ENCODE measurements at regions not wholly inside any gene's neighbourhood (a gene's known extent, or its start where the extent isn't known, plus 50 kb on each side); places are given as distances from the start of the nearest gene placed in this dataset.
"Not testable (repeated sequence)": the region's sequence is repeated elsewhere in the genome, so short reads cannot be mapped to it uniquely, and the experiment has no call there.

GRCh38 chr1:185541871-185542301 lies 192.3 kb upstream of the HMCN1 start:
- Histone ChIP-seq H3K4me3 (no peak overlapping the region), H3K27ac (peak overlapping the region in 1 of 2 experiments; percentile 56; a peak in 4 of 6 replicates), H3K4me1 (peaks cover 16% of the 10 kb centered on the region), H3K9me3 (no peaks in the 10 kb centered on the region), H3K4me2 (peak overlapping the region; percentile 35)
- CTCF ChIA-PET, result interaction anchor here (1.4 kb wide), 1 partner anchor 21 kb away, joined by 3 read pairs; no protein-coding TSS in a partner anchor
- POLR2A ChIA-PET, result no interaction called here
- 11% methylated on average over 1 of the region's 1 CpG for WGBS (ENCODE audit: missing lambda C conversion rate)
- no peak for TF ChIP-seq RCOR1 (IDR thresholded peaks at IDR 0.05; ENCODE audit: low read depth, low read length)
- TF ChIP-seq, protein P1, sequence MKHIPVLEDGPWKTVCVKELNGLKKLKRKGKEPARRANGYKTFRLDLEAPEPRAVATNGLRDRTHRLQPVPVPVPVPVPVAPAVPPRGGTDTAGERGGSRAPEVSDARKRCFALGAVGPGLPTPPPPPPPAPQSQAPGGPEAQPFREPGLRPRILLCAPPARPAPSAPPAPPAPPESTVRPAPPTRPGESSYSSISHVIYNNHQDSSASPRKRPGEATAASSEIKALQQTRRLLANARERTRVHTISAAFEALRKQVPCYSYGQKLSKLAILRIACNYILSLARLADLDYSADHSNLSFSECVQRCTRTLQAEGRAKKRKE (CRISPR knock-in tag; IDR thresholded peaks at IDR 0.05; ENCODE audit: low read depth), result no peak
- TF ChIP-seq CHD4 (IDR thresholded peaks at IDR 0.05; ENCODE audit: borderline replicate concordance), result no peak
- TF ChIP-seq SREBF2 (IDR thresholded peaks at IDR 0.05), result no peak
- TF ChIP-seq, protein P2, sequence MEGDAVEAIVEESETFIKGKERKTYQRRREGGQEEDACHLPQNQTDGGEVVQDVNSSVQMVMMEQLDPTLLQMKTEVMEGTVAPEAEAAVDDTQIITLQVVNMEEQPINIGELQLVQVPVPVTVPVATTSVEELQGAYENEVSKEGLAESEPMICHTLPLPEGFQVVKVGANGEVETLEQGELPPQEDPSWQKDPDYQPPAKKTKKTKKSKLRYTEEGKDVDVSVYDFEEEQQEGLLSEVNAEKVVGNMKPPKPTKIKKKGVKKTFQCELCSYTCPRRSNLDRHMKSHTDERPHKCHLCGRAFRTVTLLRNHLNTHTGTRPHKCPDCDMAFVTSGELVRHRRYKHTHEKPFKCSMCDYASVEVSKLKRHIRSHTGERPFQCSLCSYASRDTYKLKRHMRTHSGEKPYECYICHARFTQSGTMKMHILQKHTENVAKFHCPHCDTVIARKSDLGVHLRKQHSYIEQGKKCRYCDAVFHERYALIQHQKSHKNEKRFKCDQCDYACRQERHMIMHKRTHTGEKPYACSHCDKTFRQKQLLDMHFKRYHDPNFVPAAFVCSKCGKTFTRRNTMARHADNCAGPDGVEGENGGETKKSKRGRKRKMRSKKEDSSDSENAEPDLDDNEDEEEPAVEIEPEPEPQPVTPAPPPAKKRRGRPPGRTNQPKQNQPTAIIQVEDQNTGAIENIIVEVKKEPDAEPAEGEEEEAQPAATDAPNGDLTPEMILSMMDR (IDR thresholded peaks at IDR 0.05), result no peak
- no peak for TF ChIP-seq TP53 (CRISPR knock-in tag; IDR thresholded peaks at IDR 0.05)
- TF ChIP-seq FOSB (CRISPR knock-in tag; IDR thresholded peaks at IDR 0.05), result no peak
- TF ChIP-seq MYC (IDR thresholded peaks at IDR 0.05; ENCODE audit: borderline replicate concordance, low read length), result no peak
- no peak for TF ChIP-seq ELK1 (IDR thresholded peaks at IDR 0.05; ENCODE audit: low read depth, low read length)
- no peak for TF ChIP-seq CBX2 (IDR thresholded peaks at IDR 0.05; ENCODE audit: borderline replicate concordance, low read depth)
- no peak for TF ChIP-seq NPAS2 (CRISPR knock-in tag; IDR thresholded peaks at IDR 0.05; ENCODE audit: borderline replicate concordance)
- no peak for TF ChIP-seq MAZ (IDR thresholded peaks at IDR 0.05; ENCODE audit: borderline replicate concordance, low read depth, low read length)
- TF ChIP-seq HOXA7 (CRISPR knock-in tag; IDR thresholded peaks at IDR 0.05), result no peak
- FAIRE-seq (no peak), ATAC-seq (no peak), DNase-seq (ENCODE audit: low read depth in 1 of 2, low spot score in 1 of 2) (no peak)

DNA sequence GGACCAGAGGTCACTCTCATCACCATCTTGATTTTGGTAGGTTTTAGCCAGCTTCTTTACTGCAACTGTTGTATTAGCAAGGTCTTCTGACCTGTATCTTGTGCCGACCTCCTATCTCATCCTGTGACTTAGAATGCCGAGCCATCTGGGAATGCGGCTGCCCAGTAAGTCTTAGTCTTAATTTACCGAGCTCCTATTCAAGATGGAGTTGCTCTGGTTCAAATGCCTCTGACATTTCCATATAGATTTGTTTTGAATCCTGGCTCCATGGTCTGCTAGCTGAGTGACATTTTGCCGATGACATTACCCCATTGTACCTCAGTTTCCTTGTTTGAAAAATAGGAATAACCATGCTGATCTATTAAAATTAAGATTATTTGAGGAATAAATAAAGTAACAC lies 193.9 kb upstream of the HMCN1 start:
- Histone ChIP-seq H3K4me1 (peaks cover 16% of the 10 kb centered on the region), H3K9me3 (no peaks in the 10 kb centered on the region), H3K4me2 (no peak overlapping the region), H3K27ac (no peak overlapping the region), H3K4me3 (no peak overlapping the region)
- CTCF ChIA-PET, result no interaction called here
- POLR2A ChIA-PET, result no interaction called here
- TF ChIP-seq MYC (IDR thresholded peaks at IDR 0.05; ENCODE audit: borderline replicate concordance, low read length) (no peak), HES2 (IDR thresholded peaks at IDR 0.05) (no peak), FOSL2 (IDR thresholded peaks at IDR 0.05) (no peak), FOSL2 (CRISPR knock-in tag; IDR thresholded peaks at IDR 0.05) (no peak)
- TF ChIP-seq, protein P3, sequence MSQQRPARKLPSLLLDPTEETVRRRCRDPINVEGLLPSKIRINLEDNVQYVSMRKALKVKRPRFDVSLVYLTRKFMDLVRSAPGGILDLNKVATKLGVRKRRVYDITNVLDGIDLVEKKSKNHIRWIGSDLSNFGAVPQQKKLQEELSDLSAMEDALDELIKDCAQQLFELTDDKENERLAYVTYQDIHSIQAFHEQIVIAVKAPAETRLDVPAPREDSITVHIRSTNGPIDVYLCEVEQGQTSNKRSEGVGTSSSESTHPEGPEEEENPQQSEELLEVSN (IDR thresholded peaks at IDR 0.05; ENCODE audit: borderline replicate concordance, low read depth), result no peak
- 70% methylated on average over 5 of the region's 5 CpGs for WGBS (ENCODE audit: missing lambda C conversion rate)
- DNase-seq (ENCODE audit: low read depth in 1 of 2, low spot score in 1 of 2) (no peak), ATAC-seq (no peak), FAIRE-seq (no peak)

GRCh38 chr1:185539277-185539943 lies 194.8 kb upstream of the HMCN1 start:
- H3K4me1 ChIP-seq, result peaks cover 16% of the 10 kb centered on the region
- FAIRE-seq, result no peak
- no peak for ATAC-seq
- WGBS (ENCODE audit: missing lambda C conversion rate), result 60% methylated on average over 10 of the region's 10 CpGs
- ChIA-PET POLR2A (no interaction called here), CTCF (no interaction called here)
- H3K27ac ChIP-seq, result no peak overlapping the region
- H3K4me3 ChIP-seq, result no peak overlapping the region
- no peak for DNase-seq (ENCODE audit: low read depth in 1 of 2, low spot score in 1 of 2)
- no peaks in the 10 kb centered on the region for H3K9me3 ChIP-seq
- no peak for TF ChIP-seq MAZ (IDR thresholded peaks at IDR 0.05; ENCODE audit: borderline replicate concordance, low read depth, low read length)
- H3K4me2 ChIP-seq, result no peak overlapping the region

DNA sequence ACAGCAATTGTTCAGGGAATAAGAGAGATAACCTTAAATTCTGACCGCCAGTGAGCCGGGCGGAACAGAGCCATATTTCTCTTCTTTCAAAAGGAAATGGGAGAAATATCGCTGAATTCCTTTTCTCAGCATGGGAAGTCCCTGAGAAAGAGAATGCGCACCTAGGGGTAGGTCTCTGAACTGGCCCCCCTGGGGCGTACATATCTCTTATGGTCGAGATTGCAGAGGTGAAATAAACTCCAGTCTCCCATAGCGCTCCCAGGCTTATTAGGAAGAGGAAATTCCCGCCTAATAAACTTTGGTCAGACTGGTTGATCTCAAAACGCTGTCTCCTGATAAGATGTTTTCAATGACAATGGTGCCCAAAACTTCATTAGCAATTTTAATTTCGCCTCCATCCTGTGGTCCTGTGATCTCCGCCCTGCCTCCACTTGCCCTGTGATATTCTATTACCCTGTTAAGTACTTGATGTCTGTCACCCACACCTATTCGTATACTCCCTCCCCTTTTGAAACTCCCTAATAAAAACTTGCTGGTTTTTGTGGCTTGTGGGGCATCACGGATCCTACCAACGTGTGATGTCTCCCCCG lies 195.8 kb upstream of the HMCN1 start:
- DNase-seq (ENCODE audit: low read depth in 1 of 2, low spot score in 1 of 2); H3K27ac ChIP-seq; CTCF ChIA-PET; H3K4me2 ChIP-seq; FAIRE-seq; H3K9me3 ChIP-seq; ATAC-seq; POLR2A ChIA-PET; H3K4me3 ChIP-seq: not testable (repeated sequence)
- WGBS (ENCODE audit: missing lambda C conversion rate), result 70% methylated on average over 13 of the region's 16 CpGs
- peaks cover 16% of the 10 kb centered on the region for H3K4me1 ChIP-seq
